ENCODE measurements at regions not wholly inside any gene's neighbourhood (a gene's known extent, or its start where the extent isn't known, plus 50 kb on each side); places are given as distances from the start of the nearest gene placed in this dataset.

GRCh38 chr18:45316127-45316526 lies 299.1 kb upstream of the SLC14A2 start:
- H2AFZ ChIP-seq (ENCODE audit: low read depth, low read length), result no peak overlapping the region
- TF ChIP-seq, protein P1, sequence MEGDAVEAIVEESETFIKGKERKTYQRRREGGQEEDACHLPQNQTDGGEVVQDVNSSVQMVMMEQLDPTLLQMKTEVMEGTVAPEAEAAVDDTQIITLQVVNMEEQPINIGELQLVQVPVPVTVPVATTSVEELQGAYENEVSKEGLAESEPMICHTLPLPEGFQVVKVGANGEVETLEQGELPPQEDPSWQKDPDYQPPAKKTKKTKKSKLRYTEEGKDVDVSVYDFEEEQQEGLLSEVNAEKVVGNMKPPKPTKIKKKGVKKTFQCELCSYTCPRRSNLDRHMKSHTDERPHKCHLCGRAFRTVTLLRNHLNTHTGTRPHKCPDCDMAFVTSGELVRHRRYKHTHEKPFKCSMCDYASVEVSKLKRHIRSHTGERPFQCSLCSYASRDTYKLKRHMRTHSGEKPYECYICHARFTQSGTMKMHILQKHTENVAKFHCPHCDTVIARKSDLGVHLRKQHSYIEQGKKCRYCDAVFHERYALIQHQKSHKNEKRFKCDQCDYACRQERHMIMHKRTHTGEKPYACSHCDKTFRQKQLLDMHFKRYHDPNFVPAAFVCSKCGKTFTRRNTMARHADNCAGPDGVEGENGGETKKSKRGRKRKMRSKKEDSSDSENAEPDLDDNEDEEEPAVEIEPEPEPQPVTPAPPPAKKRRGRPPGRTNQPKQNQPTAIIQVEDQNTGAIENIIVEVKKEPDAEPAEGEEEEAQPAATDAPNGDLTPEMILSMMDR (IDR thresholded peaks at IDR 0.05; ENCODE audit: insufficient read depth, low read depth, low read length), result no peak
- no peak for TF ChIP-seq EZH2 (IDR thresholded peaks at IDR 0.05; ENCODE audit: insufficient read depth, low read length)

DNA sequence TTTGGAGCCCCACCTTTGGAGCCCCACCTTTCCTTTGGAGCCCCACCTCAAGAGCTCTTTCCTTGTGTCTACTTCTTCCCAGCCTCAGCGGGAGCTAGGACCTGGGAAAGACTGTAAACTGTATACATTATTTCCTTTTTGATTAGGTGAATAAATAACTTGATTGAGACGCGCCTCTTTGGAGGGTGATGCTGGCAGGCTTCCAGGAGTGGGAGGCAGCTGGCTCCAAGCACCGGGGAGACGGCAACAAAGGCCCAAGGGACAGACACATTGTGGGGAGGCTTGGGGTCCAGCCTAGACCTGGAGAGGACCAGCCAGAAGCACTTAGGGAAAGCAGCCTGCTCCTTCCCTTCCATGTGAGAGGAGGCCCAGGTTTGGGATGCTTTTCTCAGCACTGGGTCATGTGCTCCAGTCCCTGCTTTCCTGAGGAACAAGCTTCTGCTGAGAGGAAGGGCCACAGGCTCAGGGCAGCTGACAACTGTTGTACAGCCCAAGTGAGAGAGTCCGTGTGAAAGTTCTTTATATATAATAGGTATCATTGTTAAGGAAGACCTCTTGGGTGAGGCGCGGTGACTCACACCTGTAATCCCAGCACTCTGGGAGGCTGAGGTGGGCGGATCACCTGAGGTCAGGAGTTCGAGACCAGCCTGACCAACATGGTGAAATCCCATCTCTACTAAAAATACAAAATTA lies 297.2 kb upstream of the SLC14A2 start:
- H3K9me3 Mint-ChIP-seq (ENCODE audit: unreplicated experiment), result no peaks in the 10 kb centered on the region
- peaks cover 3% of the 10 kb centered on the region for H3K4me1 Mint-ChIP-seq (ENCODE audit: low read depth, unreplicated experiment)
- H3K4me3 Mint-ChIP-seq (ENCODE audit: unreplicated experiment), result no peak overlapping the region
- H3K27me3 ChIP-seq (ENCODE audit: insufficient read depth, low read length), result no peaks in the 10 kb centered on the region
- H3K4me2 ChIP-seq (ENCODE audit: low read length), result no peak overlapping the region
- H4K20me1 ChIP-seq (ENCODE audit: insufficient read depth, low read length), result no peaks in the 10 kb centered on the region
- H3K36me3 ChIP-seq (ENCODE audit: insufficient read depth, low read length), result no peaks in the 10 kb centered on the region
- no peak overlapping the region for H3K27ac ChIP-seq (ENCODE audit: low read depth, low read length)
- no peaks in the 10 kb centered on the region for H3K79me2 ChIP-seq (ENCODE audit: insufficient read depth, low read length)
- no peak overlapping the region for H3K4me3 ChIP-seq (ENCODE audit: insufficient read depth, low read depth, low read length)
- H3K9me3 ChIP-seq (ENCODE audit: insufficient read depth, low read depth, low read length), result no peaks in the 10 kb centered on the region
- H3K27ac Mint-ChIP-seq (ENCODE audit: unreplicated experiment), result no peak overlapping the region
- no peaks in the 10 kb centered on the region for H3K36me3 Mint-ChIP-seq (ENCODE audit: low read depth, unreplicated experiment)
- H3K9ac ChIP-seq (ENCODE audit: low read length), result no peak overlapping the region
- TF ChIP-seq, protein P1 (IDR thresholded peaks at IDR 0.05; ENCODE audit: insufficient read depth, low read depth, low read length), result no peak
- TF ChIP-seq EZH2 (IDR thresholded peaks at IDR 0.05; ENCODE audit: insufficient read depth, low read length), result no peak
- DNase-seq (ENCODE audit: low read depth), result no peak
- FAIRE-seq, result no peak
- peaks cover 23% of the 10 kb centered on the region for H3K27me3 Mint-ChIP-seq (ENCODE audit: low read depth, unreplicated experiment)
- H2AFZ ChIP-seq (ENCODE audit: low read depth, low read length), result no peak overlapping the region
- no peaks in the 10 kb centered on the region for H3K4me1 ChIP-seq (ENCODE audit: insufficient read depth, low read length)

More at GRCh38 chr18:45316127-45316526, 299.1 kb upstream of the SLC14A2 start:
- no peak overlapping the region for H3K27ac Mint-ChIP-seq (ENCODE audit: unreplicated experiment)
- no peaks in the 10 kb centered on the region for H3K9me3 ChIP-seq (ENCODE audit: insufficient read depth, low read depth, low read length)
- H3K9me3 Mint-ChIP-seq (ENCODE audit: unreplicated experiment), result no peaks in the 10 kb centered on the region
- H3K36me3 ChIP-seq (ENCODE audit: insufficient read depth, low read length), result no peaks in the 10 kb centered on the region
- H3K4me3 ChIP-seq (ENCODE audit: insufficient read depth, low read depth, low read length), result no peak overlapping the region
- H3K4me2 ChIP-seq (ENCODE audit: low read length), result no peak overlapping the region
- no peak overlapping the region for H3K4me3 Mint-ChIP-seq (ENCODE audit: unreplicated experiment)
- H3K27me3 ChIP-seq (ENCODE audit: insufficient read depth, low read length), result no peaks in the 10 kb centered on the region
- H3K4me1 Mint-ChIP-seq (ENCODE audit: low read depth, unreplicated experiment), result no peaks in the 10 kb centered on the region
- H3K79me2 ChIP-seq (ENCODE audit: insufficient read depth, low read length), result no peaks in the 10 kb centered on the region
- no peak overlapping the region for H3K27ac ChIP-seq (ENCODE audit: low read depth, low read length)
- no peaks in the 10 kb centered on the region for H4K20me1 ChIP-seq (ENCODE audit: insufficient read depth, low read length)
- DNase-seq (ENCODE audit: low read depth), result no peak
- peaks cover 23% of the 10 kb centered on the region for H3K27me3 Mint-ChIP-seq (ENCODE audit: low read depth, unreplicated experiment)
- no peaks in the 10 kb centered on the region for H3K36me3 Mint-ChIP-seq (ENCODE audit: low read depth, unreplicated experiment)
- H3K4me1 ChIP-seq (ENCODE audit: insufficient read depth, low read length), result no peaks in the 10 kb centered on the region
- FAIRE-seq, result no peak
- no peak overlapping the region for H3K9ac ChIP-seq (ENCODE audit: low read length)

DNA sequence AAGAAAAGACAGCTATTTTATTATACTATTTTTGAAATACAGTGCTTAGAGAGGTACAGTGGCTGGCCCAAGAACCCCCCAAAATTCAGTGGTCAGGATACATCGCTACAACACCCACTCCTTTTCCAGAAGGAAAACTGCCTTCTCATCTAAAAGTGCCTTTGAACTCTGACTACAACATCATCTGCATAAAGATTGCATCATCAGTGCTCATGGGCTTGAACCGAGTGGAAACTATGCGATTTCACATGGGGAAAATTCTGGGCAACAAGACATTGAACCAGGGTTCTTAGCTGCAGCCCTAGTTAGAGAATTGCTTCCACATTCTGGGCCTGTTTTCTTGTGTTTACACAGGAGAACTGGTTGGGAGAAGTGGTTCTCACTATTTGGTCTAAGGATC lies 294.6 kb upstream of the SLC14A2 start:
- FAIRE-seq, result no peak
- H3K4me2 ChIP-seq (ENCODE audit: low read length), result no peak overlapping the region

More for the DNA sequence above, 294.6 kb upstream of the SLC14A2 start:
- Histone ChIP-seq H3K36me3 (ENCODE audit: insufficient read depth, low read length) (no peaks in the 10 kb centered on the region), H3K9me3 (ENCODE audit: insufficient read depth, low read depth, low read length) (no peaks in the 10 kb centered on the region), H3K4me3 (ENCODE audit: insufficient read depth, low read depth, low read length) (no peak overlapping the region), H3K4me1 (ENCODE audit: insufficient read depth, low read length) (no peaks in the 10 kb centered on the region), H3K27ac (ENCODE audit: low read depth, low read length) (no peak overlapping the region), H3K9ac (ENCODE audit: low read length) (no peak overlapping the region), H3K79me2 (ENCODE audit: insufficient read depth, low read length) (no peaks in the 10 kb centered on the region), H2AFZ (ENCODE audit: low read depth, low read length) (no peak overlapping the region), H4K20me1 (ENCODE audit: insufficient read depth, low read length) (no peaks in the 10 kb centered on the region), H3K27me3 (ENCODE audit: insufficient read depth, low read length) (no peaks in the 10 kb centered on the region)
- Mint-ChIP-seq H3K27ac (ENCODE audit: unreplicated experiment) (peak overlapping the region; percentile 15), H3K9me3 (ENCODE audit: unreplicated experiment) (no peaks in the 10 kb centered on the region), H3K27me3 (ENCODE audit: low read depth, unreplicated experiment) (peaks cover 11% of the 10 kb centered on the region), H3K4me1 (ENCODE audit: low read depth, unreplicated experiment) (peaks cover 14% of the 10 kb centered on the region), H3K4me3 (ENCODE audit: unreplicated experiment) (no peak overlapping the region), H3K36me3 (ENCODE audit: low read depth, unreplicated experiment) (no peaks in the 10 kb centered on the region)
- no peak for TF ChIP-seq EZH2 (IDR thresholded peaks at IDR 0.05; ENCODE audit: insufficient read depth, low read length)
- peak; percentile 66 for DNase-seq (ENCODE audit: low read depth)

Measured in astrocyte (in vitro differentiated cells and primary cell).